HG02588 (cell line): ENCODE measurements at regions not wholly inside any gene's neighbourhood (a gene's known extent, or its start where the extent isn't known, plus 50 kb on each side); places are given as distances from the start of the nearest gene placed in this dataset.
"Not testable (repeated sequence)": the region's sequence is repeated elsewhere in the genome, so short reads cannot be mapped to it uniquely, and the experiment has no call there.

Experiments
- ATAC-seq: cut with Tn5 transposase; IDR thresholded peaks from one replicate; pipeline ENCODE4 v1.9.1; 2021; ENCODE audit warnings: mild to moderate bottlenecking, moderate library complexity; ENCODE audit not compliant: unreplicated experiment

- ATAC-seq, result not testable (repeated sequence)
These were observed 883.9 kb upstream of the CITED2 start for GRCh38 chr6:140258302-140258701.

DNA sequence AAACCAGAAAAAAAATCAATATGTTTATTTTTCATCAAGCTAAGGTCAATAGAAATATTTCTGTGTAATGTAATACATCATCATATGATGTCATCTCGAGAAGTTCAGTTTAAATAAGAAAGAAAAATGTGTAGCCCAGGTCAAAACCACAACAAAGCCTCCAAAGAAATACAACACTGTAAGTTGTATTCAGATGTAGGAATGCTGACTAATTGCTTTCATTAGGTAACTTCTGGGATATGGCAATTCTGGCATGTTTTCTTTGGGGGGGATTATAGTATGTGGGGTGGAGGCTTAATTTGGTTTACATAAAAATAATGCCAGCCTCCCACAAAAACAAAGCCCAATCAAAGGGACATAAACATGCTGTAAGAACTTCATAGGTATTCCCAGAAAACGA lies 881.8 kb upstream of the CITED2 start:
- no peak for ATAC-seq

DNA sequence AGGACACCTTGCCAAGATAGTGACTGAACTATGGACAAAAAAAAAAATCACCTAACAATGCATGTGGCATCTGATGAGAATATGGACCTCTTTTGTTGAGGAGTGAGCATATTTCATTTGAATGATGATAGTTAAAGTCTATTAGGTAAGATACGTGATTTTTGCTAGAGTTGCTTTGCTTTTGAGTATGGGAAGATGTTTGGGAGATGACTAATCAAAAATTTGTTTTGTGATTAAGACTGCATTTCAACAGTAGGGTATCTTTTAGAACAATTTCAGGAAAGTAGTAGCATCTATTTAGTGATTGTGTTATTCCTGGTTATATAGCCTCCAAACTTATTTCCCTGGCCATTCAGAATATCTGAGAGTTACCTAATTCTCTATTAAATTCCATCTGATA lies 878.6 kb upstream of the CITED2 start:
- ATAC-seq, result no peak

DNA sequence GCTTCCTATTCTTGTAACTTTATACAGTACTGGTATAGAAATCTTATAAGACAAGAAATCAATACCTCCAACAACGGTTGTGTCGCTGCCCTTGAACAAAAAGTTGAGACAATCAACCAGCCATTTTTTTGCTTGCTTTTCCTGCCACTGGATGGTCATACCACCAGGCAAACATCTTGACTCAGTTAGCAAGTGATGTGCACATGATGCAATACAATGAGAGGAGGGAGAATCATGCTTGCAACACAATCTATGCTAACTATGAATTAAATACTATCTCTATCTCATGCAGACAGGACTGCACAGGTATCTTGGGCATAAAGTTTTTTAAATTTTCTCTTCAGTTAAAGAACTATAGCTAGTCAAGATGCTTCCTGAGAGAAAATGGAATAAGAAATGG lies 877.7 kb upstream of the CITED2 start:
- ATAC-seq, result no peak

DNA sequence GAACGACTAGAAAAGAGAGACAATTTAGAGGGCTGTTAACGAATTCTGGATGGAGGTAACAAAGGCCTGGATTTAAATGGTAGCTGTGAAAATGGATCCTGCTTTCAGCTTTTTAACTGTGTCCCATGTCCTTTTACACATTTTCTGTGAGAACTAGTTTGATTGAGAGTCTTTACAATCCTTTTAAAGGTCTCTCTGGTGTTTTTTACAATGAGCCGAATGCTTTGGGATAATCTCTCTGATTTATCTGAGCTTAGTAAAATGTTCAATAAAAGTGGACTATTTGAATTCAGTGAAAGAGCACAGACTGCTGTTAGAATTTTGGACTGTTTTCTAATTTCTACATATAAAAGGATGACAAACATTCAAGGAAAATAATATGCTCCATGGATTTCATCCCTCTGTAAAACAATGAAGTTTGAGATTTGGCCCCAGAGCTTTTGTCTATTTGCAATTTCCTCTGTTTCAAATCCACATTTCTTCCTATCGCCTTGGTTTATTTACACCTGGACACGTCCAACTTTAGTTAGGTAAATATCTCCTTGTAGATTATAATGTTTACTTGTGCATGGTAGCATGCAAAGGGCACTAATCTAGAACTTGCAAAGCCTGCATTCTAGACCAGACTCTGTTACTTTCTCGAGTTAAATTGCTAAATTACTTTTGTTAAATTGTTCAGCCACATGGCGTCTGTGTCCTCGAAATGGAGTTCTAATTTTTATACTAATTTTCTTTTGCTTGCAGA lies 871.0 kb upstream of the CITED2 start:
- no peak for ATAC-seq

DNA sequence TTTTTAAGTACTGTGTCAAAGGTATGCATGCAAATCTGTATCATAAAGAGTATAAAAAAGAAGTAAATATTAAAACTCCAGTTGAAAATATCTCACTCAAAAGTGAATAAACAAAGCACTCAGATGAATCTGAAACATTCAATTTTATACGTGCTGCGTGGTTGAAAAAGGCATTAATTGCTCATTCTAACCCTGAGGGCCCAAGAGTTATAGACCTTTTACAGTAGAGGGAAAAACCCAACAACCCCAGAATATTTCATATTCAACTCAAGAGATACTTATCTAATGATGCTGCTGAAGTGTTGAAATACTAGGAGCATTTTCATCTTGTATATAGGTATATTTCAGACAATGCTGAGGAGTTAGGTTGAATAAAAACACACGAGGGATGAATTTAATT lies 862.8 kb upstream of the CITED2 start:
- no peak for ATAC-seq

DNA sequence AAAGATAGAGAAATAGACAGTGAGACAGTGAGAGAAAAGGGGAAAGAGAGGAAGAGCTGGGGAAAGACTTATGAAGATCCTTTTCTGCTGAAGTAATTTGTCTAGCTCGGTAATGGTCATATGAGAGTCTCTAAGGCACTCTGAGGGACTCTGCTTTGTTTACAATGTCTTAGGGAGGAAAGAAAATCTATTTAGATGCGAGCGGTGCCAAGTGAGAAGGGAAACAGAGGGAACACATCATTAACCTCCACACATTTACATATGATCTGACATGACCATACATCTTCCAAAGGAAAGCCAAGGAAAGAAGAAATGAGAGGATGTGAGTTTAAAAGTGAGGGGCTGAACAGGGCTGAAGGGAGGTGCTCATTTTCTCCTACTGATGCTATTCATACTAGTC lies 862.3 kb upstream of the CITED2 start:
- ATAC-seq, result no peak

GRCh38 chr6:140230282-140230681 lies 855.8 kb upstream of the CITED2 start:
- no peak for ATAC-seq

- no peak for ATAC-seq
These were observed 854.0 kb upstream of the CITED2 start for GRCh38 chr6:140228491-140228890.

DNA sequence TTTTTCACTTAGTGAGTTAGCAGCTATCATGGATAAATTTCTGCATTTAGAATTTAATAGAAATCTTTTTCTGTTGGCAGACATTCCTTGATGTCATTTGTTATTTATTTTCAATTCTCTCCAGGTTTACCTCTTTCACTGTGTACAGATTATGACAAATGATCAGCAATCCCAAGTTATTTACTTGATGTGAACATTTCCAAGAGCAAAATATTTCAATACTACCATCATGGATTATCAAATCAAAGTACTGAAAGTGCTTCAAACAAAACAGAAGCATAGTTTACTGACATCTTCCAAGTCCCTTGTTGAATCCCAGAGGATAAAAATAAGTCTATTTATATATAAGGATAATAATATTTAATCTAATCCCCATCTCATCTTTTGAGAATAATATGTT lies 852.2 kb upstream of the CITED2 start:
- ATAC-seq, result no peak

GRCh38 chr6:140225701-140226436 lies 851.4 kb upstream of the CITED2 start:
- ATAC-seq, result no peak

DNA sequence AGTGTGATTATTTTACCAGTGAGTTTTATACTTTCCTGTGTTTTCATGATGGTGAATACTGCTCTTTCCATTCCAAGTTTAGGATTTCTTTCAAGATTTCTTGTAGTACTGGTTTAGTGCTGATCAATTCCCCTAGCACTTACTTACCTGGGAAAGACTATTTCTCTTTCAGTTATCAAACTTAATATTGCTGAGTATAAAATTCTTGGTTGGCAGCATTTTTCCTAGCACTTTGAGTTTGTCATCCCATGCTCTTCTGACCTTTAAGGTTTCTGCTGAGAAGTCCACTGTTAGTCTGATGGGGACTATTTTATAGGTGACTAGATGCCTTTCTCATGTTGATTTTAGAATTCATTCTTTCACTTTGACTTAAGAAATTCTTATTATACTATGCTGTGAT lies 842.8 kb upstream of the CITED2 start:
- ATAC-seq, result no peak

DNA sequence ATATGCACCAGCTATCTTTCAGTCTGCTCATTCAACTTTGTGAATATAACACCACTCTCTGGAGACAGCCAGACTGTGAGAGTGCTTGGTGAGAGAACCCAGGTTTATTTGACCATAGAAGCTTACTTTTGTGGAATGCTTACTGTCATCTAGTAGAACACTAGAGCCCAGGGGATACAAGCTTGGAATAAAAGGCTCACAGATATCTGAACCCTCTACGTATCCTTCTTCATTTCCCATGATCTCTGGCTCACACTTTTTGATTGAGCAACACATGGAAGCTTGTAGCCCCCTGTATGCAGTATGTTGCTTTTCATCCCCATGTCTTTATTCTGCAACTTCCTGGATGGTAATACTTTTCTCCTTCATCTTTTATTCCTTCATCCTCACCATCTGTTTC lies 835.3 kb upstream of the CITED2 start:
- ATAC-seq, result no peak

DNA sequence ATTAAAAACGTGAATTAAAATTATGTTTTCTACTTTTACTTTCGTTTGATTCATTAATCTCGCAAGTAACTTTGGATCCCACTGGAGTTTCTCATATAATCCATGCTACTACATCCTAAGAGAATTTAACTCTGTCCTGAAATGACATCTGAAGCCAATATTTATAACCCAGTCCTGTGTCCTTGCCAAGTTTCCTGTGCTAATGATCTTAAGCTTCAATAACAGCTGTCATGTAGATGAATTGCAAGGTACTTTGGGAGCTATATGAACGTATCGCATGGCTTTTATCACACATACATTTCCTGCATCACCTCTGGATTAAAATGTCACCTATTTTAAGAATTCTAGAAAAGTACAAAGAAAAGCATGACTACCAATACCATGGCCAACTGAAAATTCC lies 833.8 kb upstream of the CITED2 start:
- no peak for ATAC-seq

DNA sequence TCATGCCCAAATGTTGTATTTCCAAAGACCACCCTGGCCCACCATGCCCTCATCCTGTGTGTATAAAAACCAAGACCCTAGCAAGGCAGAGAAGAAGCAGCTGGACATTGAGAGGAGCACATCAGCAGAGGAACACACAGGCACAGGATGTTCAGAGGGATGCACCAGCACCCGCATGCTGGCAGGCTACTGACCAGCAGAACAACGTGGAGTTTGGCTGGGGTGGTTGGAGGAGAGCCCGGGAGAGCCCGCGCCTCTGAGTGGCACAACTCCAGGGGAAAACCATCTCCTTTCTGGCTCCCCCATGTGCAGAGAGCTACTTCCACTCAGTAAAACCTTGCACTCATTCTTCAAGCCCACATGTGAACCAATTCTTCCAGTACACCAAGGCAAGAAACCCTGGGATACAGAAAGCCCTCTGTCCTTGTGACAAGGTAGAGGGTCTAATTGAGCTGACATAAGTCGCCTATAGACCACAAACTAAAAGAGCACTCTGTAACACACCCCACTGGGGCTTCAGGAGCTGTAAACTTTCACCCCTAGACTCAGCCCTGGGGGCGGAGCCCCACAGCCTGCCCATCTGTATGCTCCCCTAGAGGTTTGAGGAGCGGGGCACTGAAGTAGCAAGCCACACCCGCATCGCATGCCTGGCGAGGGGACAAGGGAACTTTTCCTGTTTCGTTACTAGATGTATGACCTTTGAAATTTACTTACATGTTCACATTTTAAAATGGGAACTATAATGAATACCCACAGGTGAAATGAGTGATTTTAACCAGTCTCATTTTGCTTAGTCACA lies 831.5 kb upstream of the CITED2 start:
- ATAC-seq, result no peak

- ATAC-seq, result no peak
These were observed 829.7 kb upstream of the CITED2 start for GRCh38 chr6:140204154-140204553.

DNA sequence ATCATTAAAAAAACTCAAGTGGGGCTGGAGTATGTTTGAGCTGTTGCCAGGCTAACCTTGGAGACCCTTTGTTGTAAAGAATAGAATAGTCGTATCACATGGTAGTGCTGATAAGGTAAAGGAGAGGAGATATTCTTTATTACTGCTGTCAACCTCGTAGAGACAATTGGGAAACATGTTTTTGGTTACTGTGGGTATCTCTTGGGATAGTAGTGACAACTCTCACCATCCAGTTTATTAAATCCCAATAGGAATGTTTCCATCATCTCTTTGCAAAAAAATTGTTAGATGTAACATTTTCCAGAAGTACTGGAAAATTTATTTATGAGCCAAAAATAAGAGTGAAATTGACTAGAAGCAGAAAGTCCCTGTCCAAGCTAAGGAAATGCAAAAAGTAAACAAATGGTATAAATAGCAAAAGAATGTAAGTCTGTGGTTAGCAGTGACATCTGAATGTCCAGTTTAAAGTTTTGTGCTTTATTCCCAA lies 829.3 kb upstream of the CITED2 start:
- ATAC-seq, result no peak

GRCh38 chr6:140202964-140203515 lies 828.6 kb upstream of the CITED2 start:
- ATAC-seq, result no peak

DNA sequence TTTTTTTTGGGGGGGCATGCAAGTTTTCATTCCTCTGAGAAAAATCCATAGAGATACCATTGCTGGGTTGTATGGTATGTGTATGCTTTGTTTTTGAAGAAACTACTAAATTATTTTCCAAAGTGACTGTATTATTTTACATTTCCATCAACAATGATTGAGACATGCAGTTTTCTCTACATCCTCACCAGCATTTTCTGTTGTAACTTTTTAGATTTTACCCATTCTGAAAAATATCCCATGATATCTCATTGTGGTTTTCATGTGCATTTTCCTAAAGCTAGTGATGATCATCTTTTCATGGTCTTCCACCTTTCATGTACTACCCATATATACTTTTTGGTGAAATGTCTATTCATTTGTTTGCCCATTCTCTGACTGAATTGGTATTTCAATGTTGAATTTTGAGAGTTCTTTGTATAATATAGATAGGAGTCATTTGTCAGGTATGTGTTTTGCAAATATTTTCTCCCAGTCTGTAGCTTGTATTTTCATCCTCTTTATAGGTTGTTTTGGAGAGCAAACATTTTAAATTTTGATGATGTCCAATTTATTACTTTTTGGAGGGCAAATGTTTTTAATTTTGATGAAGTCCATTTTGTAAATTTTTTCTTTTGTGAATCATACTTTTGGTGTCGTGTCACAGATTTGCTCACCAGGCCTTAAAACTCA lies 827.5 kb upstream of the CITED2 start:
- no peak for ATAC-seq

DNA sequence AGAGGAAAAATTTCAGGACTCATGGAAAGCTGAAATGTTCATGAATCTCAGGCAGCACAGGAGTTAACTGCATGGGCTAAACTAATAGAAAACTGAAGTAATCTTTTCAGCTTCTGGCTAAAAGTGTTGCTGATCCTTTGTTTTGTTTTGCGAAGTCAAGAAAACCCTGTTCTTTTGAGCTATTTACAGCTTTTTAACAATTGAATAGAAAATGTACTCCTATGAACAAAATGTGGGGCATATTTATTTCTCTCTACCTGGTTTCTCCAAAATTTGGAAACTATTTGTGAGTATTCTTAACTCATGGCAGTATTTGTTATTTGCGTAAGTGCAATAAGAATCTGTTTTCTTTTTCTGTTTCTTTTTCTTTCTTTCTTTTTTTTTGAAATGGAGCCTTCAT lies 818.8 kb upstream of the CITED2 start:
- ATAC-seq, result no peak

DNA sequence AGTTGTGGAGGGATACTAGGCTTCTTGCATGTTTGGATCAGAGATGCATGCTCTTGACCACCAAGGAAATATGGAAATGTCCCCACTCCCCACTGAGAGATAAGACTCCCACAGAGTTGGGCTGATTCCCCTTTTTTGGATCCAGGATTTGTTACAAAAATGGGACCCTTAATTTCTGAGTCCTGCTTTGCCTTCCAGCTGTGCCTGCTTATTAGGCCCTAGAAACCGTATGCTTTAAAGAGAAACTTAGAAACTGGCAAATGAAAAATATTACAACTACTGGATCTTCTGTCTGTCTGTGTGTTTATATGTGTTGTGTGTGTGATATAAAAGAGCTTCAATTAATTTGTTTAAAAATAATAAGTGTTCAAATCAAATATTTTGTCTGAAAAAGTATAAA lies 817.6 kb upstream of the CITED2 start:
- no peak for ATAC-seq
